ENCODE measurements at regions not wholly inside any gene's neighbourhood (a gene's known extent, or its start where the extent isn't known, plus 50 kb on each side); places are given as distances from the start of the nearest gene placed in this dataset.

GRCh38 chr12:85673921-85674420, 162.2 kb downstream of the RASSF9 start:
- Histone ChIP-seq H3K9me3 (ENCODE audit: control insufficient read depth in 1 of 2, insufficient read depth in 1 of 2, low read length in 2 of 2) (peaks cover 0 to 1% of the 10 kb centered on the region in 2 experiments), H3K27ac (ENCODE audit: low read depth in 1 of 2, low read length in 2 of 2) (no peak overlapping the region), H3K27me3 (ENCODE audit: control insufficient read depth in 1 of 2, insufficient read depth in 2 of 2, low read length in 2 of 2) (no peaks in the 10 kb centered on the region), H3K4me3 (ENCODE audit: low read length) (no peak overlapping the region), H3K4me1 (ENCODE audit: insufficient read depth, low read length) (no peaks in the 10 kb centered on the region), H3K36me3 (ENCODE audit: insufficient read depth, low read length) (no peaks in the 10 kb centered on the region)
- intact Hi-C loops (cut with DNase I, micrococcal nuclease), result no loop called here
- H3K27me3 Mint-ChIP-seq, result no peaks in the 10 kb centered on the region
- no peak overlapping the region for H3K27ac Mint-ChIP-seq
- no peaks in the 10 kb centered on the region for H3K4me1 Mint-ChIP-seq (ENCODE audit: low read depth)
- H3K9me3 Mint-ChIP-seq, result peaks cover 2% of the 10 kb centered on the region
- POLR2A ChIA-PET, result no interaction called here
- ATAC-seq (ENCODE audit: poor library complexity) (no peak), DNase-seq (no peak)
- TF ChIP-seq CTCF (IDR thresholded peaks at IDR 0.05), result no peak
- H3K4me3 Mint-ChIP-seq, result no peak overlapping the region
- CTCF ChIA-PET, result no interaction called here
- no peaks in the 10 kb centered on the region for H3K36me3 Mint-ChIP-seq (ENCODE audit: low read depth)

GRCh38 chr12:85676816-85677749, 159.1 kb downstream of the RASSF9 start:
- H3K4me3 ChIP-seq (ENCODE audit: low read length), result no peak overlapping the region
- DNase-seq (no peak), ATAC-seq (ENCODE audit: poor library complexity) (no peak)
- ChIA-PET CTCF (no interaction called here), POLR2A (no interaction called here)
- H3K27me3 ChIP-seq (ENCODE audit: control insufficient read depth in 1 of 2, insufficient read depth in 2 of 2, low read length in 2 of 2), result no peaks in the 10 kb centered on the region
- Mint-ChIP-seq H3K4me3 (no peak overlapping the region), H3K9me3 (no peaks in the 10 kb centered on the region), H3K27ac (no peak overlapping the region), H3K4me1 (ENCODE audit: low read depth) (no peaks in the 10 kb centered on the region), H3K36me3 (ENCODE audit: low read depth) (no peaks in the 10 kb centered on the region), H3K27me3 (no peaks in the 10 kb centered on the region)
- no peak overlapping the region for H3K27ac ChIP-seq (ENCODE audit: low read depth in 1 of 2, low read length in 2 of 2)
- no peaks in the 10 kb centered on the region for H3K9me3 ChIP-seq (ENCODE audit: control insufficient read depth in 1 of 2, insufficient read depth in 1 of 2, low read length in 2 of 2)
- TF ChIP-seq CTCF (IDR thresholded peaks at IDR 0.05), result no peak
- H3K4me1 ChIP-seq (ENCODE audit: insufficient read depth, low read length), result no peaks in the 10 kb centered on the region
- intact Hi-C loops (cut with DNase I, micrococcal nuclease), result no loop called here
- H3K36me3 ChIP-seq (ENCODE audit: insufficient read depth, low read length), result no peaks in the 10 kb centered on the region

GRCh38 chr12:85679296-85679695, 156.9 kb downstream of the RASSF9 start:
- Mint-ChIP-seq H3K9me3 (no peaks in the 10 kb centered on the region), H3K27ac (no peak overlapping the region), H3K27me3 (no peaks in the 10 kb centered on the region), H3K36me3 (ENCODE audit: low read depth) (no peaks in the 10 kb centered on the region), H3K4me3 (no peak overlapping the region), H3K4me1 (ENCODE audit: low read depth) (no peaks in the 10 kb centered on the region)
- ATAC-seq (ENCODE audit: poor library complexity) (no peak), DNase-seq (no peak)
- H3K4me3 ChIP-seq (ENCODE audit: low read length), result no peak overlapping the region
- H3K27ac ChIP-seq (ENCODE audit: low read depth in 1 of 2, low read length in 2 of 2), result no peak overlapping the region
- TF ChIP-seq CTCF (IDR thresholded peaks at IDR 0.05), result no peak
- H3K27me3 ChIP-seq (ENCODE audit: control insufficient read depth in 1 of 2, insufficient read depth in 2 of 2, low read length in 2 of 2), result no peaks in the 10 kb centered on the region
- ChIA-PET POLR2A (no interaction called here), CTCF (no interaction called here)
- no peaks in the 10 kb centered on the region for H3K36me3 ChIP-seq (ENCODE audit: insufficient read depth, low read length)
- H3K4me1 ChIP-seq (ENCODE audit: insufficient read depth, low read length), result no peaks in the 10 kb centered on the region
- peaks cover 0 to 3% of the 10 kb centered on the region in 2 experiments for H3K9me3 ChIP-seq (ENCODE audit: control insufficient read depth in 1 of 2, insufficient read depth in 1 of 2, low read length in 2 of 2)
- intact Hi-C loops (cut with DNase I, micrococcal nuclease), result no loop called here
